HUES64 (cell line): ENCODE measurements at regions not wholly inside any gene's neighbourhood (a gene's known extent, or its start where the extent isn't known, plus 50 kb on each side); places are given as distances from the start of the nearest gene placed in this dataset.

Source experiments
- H3K27ac ChIP-seq: 2 replicates; pipeline ENCODE4 v1.7.0; 2013; ENCODE audit warnings: low read depth, low read length, inconsistent platforms
- H3K27me3 ChIP-seq: 2 replicates; pipeline ENCODE4 v1.6.1; 2013; ENCODE audit warnings: mild to moderate bottlenecking, low read length; ENCODE audit not compliant: insufficient read depth
- H3K36me3 ChIP-seq: 2 replicates; pipeline ENCODE4 v1.6.1; 2013; ENCODE audit warnings: mild to moderate bottlenecking, low read length; ENCODE audit not compliant: insufficient read depth
- H3K4me1 ChIP-seq: 2 replicates; pipeline ENCODE4 v1.6.1; 2013; ENCODE audit warnings: mild to moderate bottlenecking, low read length, moderate library complexity; ENCODE audit not compliant: insufficient read depth
- H3K4me3 ChIP-seq: 2 replicates; pipeline ENCODE4 v1.5.1; 2013; ENCODE audit warnings: mild to moderate bottlenecking, low read length, moderate library complexity
- H3K9ac ChIP-seq: 2 replicates; pipeline ENCODE4 v1.6.1; 2013; ENCODE audit warnings: mild to moderate bottlenecking, low read depth, low read length
- H3K9me3 ChIP-seq: 2 replicates; pipeline ENCODE4 v1.6.1; 2013; ENCODE audit warnings: low read depth, low read length; ENCODE audit not compliant: insufficient read depth
- WGBS: fragments of 150-250, 120-280 bp; methylation state at CpG from one replicate; pipeline ENCODE4 v1.1.7; 2013; ENCODE audit warnings: missing lambda C conversion rate; 5-methylcytosine and 5-hydroxymethylcytosine counted together

- no peaks in the 10 kb centered on the region for H3K27me3 ChIP-seq
- no peak overlapping the region for H3K4me3 ChIP-seq
- no peak overlapping the region for H3K9ac ChIP-seq
- WGBS, result 90% methylated on average over 4 of the region's 5 CpGs
- no peak overlapping the region for H3K27ac ChIP-seq
- H3K9me3 ChIP-seq, result no peaks in the 10 kb centered on the region
- H3K4me1 ChIP-seq, result no peaks in the 10 kb centered on the region
- no peaks in the 10 kb centered on the region for H3K36me3 ChIP-seq
These were observed 113.6 kb downstream of the GALC start for GRCh38 chr14:87879389-87879788.

GRCh38 chr14:87878959-87879358, 114.0 kb downstream of the GALC start:
- WGBS, result 70% methylated on average over 2 of the region's 2 CpGs
- Histone ChIP-seq H3K9me3 (no peaks in the 10 kb centered on the region), H3K27ac (no peak overlapping the region), H3K27me3 (no peaks in the 10 kb centered on the region), H3K9ac (no peak overlapping the region), H3K36me3 (no peaks in the 10 kb centered on the region), H3K4me3 (no peak overlapping the region), H3K4me1 (no peaks in the 10 kb centered on the region)

GRCh38 chr14:87877877-87878276, 115.1 kb downstream of the GALC start:
- no peak overlapping the region for H3K27ac ChIP-seq
- H3K27me3 ChIP-seq, result no peaks in the 10 kb centered on the region
- WGBS, result 97% methylated on average over 5 of the region's 6 CpGs
- no peaks in the 10 kb centered on the region for H3K9me3 ChIP-seq
- no peaks in the 10 kb centered on the region for H3K36me3 ChIP-seq
- no peaks in the 10 kb centered on the region for H3K4me1 ChIP-seq
- no peak overlapping the region for H3K9ac ChIP-seq
- no peak overlapping the region for H3K4me3 ChIP-seq

- H3K36me3 ChIP-seq, result no peaks in the 10 kb centered on the region
- H3K4me3 ChIP-seq, result no peak overlapping the region
- no peaks in the 10 kb centered on the region for H3K9me3 ChIP-seq
- 87% methylated on average over 2 of the region's 2 CpGs for WGBS
- H3K27ac ChIP-seq, result no peak overlapping the region
- H3K9ac ChIP-seq, result no peak overlapping the region
- H3K27me3 ChIP-seq, result no peaks in the 10 kb centered on the region
- H3K4me1 ChIP-seq, result no peaks in the 10 kb centered on the region
These were observed 118.3 kb downstream of the GALC start for GRCh38 chr14:87874676-87875075.

GRCh38 chr14:87873741-87874140, 119.2 kb downstream of the GALC start:
- no peaks in the 10 kb centered on the region for H3K4me1 ChIP-seq
- H3K9ac ChIP-seq, result no peak overlapping the region
- whole genome bisulfite sequencing, result 100% methylated on average over 1 of the region's 1 CpG
- H3K4me3 ChIP-seq, result no peak overlapping the region
- H3K36me3 ChIP-seq, result no peaks in the 10 kb centered on the region
- no peaks in the 10 kb centered on the region for H3K9me3 ChIP-seq
- H3K27me3 ChIP-seq, result no peaks in the 10 kb centered on the region
- no peak overlapping the region for H3K27ac ChIP-seq

- no peak overlapping the region for H3K9ac ChIP-seq
- no peaks in the 10 kb centered on the region for H3K36me3 ChIP-seq
- H3K4me1 ChIP-seq, result no peaks in the 10 kb centered on the region
- H3K27me3 ChIP-seq, result no peaks in the 10 kb centered on the region
- WGBS, result 90% methylated on average over 4 of the region's 4 CpGs
- no peak overlapping the region for H3K27ac ChIP-seq
- no peak overlapping the region for H3K4me3 ChIP-seq
- no peaks in the 10 kb centered on the region for H3K9me3 ChIP-seq
These were observed 123.1 kb downstream of the GALC start for GRCh38 chr14:87869619-87870583.

- no peaks in the 10 kb centered on the region for H3K9me3 ChIP-seq
- H3K27ac ChIP-seq, result no peak overlapping the region
- H3K36me3 ChIP-seq, result no peaks in the 10 kb centered on the region
- H3K4me3 ChIP-seq, result no peak overlapping the region
- H3K27me3 ChIP-seq, result no peaks in the 10 kb centered on the region
- no peak overlapping the region for H3K9ac ChIP-seq
- WGBS, result 79% methylated on average over 3 of the region's 3 CpGs
- H3K4me1 ChIP-seq, result no peaks in the 10 kb centered on the region
These were observed 124.1 kb downstream of the GALC start for GRCh38 chr14:87868920-87869319.

- no peaks in the 10 kb centered on the region for H3K4me1 ChIP-seq
These were observed 126.9 kb downstream of the GALC start for GRCh38 chr14:87866116-87866515.

GRCh38 chr14:87864356-87865270, 128.4 kb downstream of the GALC start:
- 91% methylated on average over 7 of the region's 7 CpGs for whole genome bisulfite sequencing
- Histone ChIP-seq H3K9ac (no peak overlapping the region), H3K36me3 (no peaks in the 10 kb centered on the region), H3K9me3 (0 out of 2 replicates have a peak, but pooled peaks cover 2% of the 10 kb centered on the region), H3K4me3 (no peak overlapping the region), H3K4me1 (no peaks in the 10 kb centered on the region), H3K27ac (no peak overlapping the region), H3K27me3 (no peaks in the 10 kb centered on the region)

More at GRCh38 chr14:87866116-87866515, 126.9 kb downstream of the GALC start:
- Histone ChIP-seq H3K9me3 (no peaks in the 10 kb centered on the region), H3K9ac (no peak overlapping the region), H3K27ac (no peak overlapping the region), H3K4me3 (no peak overlapping the region), H3K36me3 (no peaks in the 10 kb centered on the region), H3K27me3 (no peaks in the 10 kb centered on the region)
- WGBS, result 65% methylated on average over 3 of the region's 3 CpGs

GRCh38 chr14:87863047-87863446, 129.9 kb downstream of the GALC start:
- Histone ChIP-seq H3K27me3 (no peaks in the 10 kb centered on the region), H3K9ac (no peak overlapping the region), H3K9me3 (0 out of 2 replicates have a peak, but pooled peaks cover 2% of the 10 kb centered on the region), H3K27ac (no peak overlapping the region), H3K4me3 (no peak overlapping the region), H3K4me1 (no peaks in the 10 kb centered on the region), H3K36me3 (no peaks in the 10 kb centered on the region)
- 98% methylated on average over 2 of the region's 3 CpGs for WGBS

- Histone ChIP-seq H3K36me3 (no peaks in the 10 kb centered on the region), H3K4me3 (no peak overlapping the region), H3K27ac (no peak overlapping the region), H3K4me1 (no peaks in the 10 kb centered on the region), H3K9me3 (no peaks in the 10 kb centered on the region), H3K27me3 (no peaks in the 10 kb centered on the region), H3K9ac (no peak overlapping the region)
- 92% methylated on average over 3 of the region's 3 CpGs for WGBS
These were observed 140.9 kb downstream of the GALC start for GRCh38 chr14:87852107-87852506.
